LNCAP (cell line): ENCODE measurements at regions not wholly inside any gene's neighbourhood (a gene's known extent, or its start where the extent isn't known, plus 50 kb on each side); places are given as distances from the start of the nearest gene placed in this dataset.

Source experiments
- CTCF ChIP-seq: fragments of 450-650 bp; IDR thresholded peaks from 2 replicates; pipeline ENCODE4 v1.5.1; 2017; ENCODE audit warnings: mild to moderate bottlenecking

- TF ChIP-seq CTCF, result no peak
These were observed 1281.2 kb upstream of the NUDT12 start for GRCh38 chr5:104843822-104844221.

GRCh38 chr5:104840284-104840683, 1277.7 kb upstream of the NUDT12 start:
- TF ChIP-seq CTCF, result no peak

- TF ChIP-seq CTCF, result no peak
These were observed 1259.0 kb upstream of the NUDT12 start for GRCh38 chr5:104821606-104822005.

GRCh38 chr5:104817127-104817526, 1254.5 kb upstream of the NUDT12 start:
- TF ChIP-seq CTCF, result no peak

GRCh38 chr5:104815212-104815611, 1252.6 kb upstream of the NUDT12 start:
- no peak for TF ChIP-seq CTCF

- TF ChIP-seq CTCF, result peak; percentile 52; the same call in 1 of the 2 replicates
These were observed 1238.0 kb upstream of the NUDT12 start for GRCh38 chr5:104800440-104801048.

- no peak for TF ChIP-seq CTCF
These were observed 1231.1 kb upstream of the NUDT12 start for GRCh38 chr5:104793755-104794080.
